22Rv1 (cell line): ENCODE measurements at regions not wholly inside any gene's neighbourhood (a gene's known extent, or its start where the extent isn't known, plus 50 kb on each side); places are given as distances from the start of the nearest gene placed in this dataset.

ENCODE experiments used
- H3K27ac ChIP-seq: fragments of 450-650 bp; 2 replicates; pipeline ENCODE4 v1.5.1; 2017
- ZFX ChIP-seq: fragments of 450-650 bp; IDR thresholded peaks from 2 replicates; pipeline ENCODE4 v1.6.1; 2017; ENCODE audit warnings: antibody characterized with exemption, borderline replicate concordance
- TF ChIP-seq, protein P1 (sequence below): fragments of 450-650 bp; IDR thresholded peaks from 2 replicates; pipeline ENCODE4 v1.5.1; 2017; ENCODE audit warnings: mild to moderate bottlenecking

GRCh38 chr2:120893811-120894584 lies 158.3 kb downstream of the GLI2 start:
- H3K27ac ChIP-seq = no peak overlapping the region
- TF ChIP-seq, protein P1, sequence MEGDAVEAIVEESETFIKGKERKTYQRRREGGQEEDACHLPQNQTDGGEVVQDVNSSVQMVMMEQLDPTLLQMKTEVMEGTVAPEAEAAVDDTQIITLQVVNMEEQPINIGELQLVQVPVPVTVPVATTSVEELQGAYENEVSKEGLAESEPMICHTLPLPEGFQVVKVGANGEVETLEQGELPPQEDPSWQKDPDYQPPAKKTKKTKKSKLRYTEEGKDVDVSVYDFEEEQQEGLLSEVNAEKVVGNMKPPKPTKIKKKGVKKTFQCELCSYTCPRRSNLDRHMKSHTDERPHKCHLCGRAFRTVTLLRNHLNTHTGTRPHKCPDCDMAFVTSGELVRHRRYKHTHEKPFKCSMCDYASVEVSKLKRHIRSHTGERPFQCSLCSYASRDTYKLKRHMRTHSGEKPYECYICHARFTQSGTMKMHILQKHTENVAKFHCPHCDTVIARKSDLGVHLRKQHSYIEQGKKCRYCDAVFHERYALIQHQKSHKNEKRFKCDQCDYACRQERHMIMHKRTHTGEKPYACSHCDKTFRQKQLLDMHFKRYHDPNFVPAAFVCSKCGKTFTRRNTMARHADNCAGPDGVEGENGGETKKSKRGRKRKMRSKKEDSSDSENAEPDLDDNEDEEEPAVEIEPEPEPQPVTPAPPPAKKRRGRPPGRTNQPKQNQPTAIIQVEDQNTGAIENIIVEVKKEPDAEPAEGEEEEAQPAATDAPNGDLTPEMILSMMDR = no peak
- TF ChIP-seq ZFX = no peak

DNA sequence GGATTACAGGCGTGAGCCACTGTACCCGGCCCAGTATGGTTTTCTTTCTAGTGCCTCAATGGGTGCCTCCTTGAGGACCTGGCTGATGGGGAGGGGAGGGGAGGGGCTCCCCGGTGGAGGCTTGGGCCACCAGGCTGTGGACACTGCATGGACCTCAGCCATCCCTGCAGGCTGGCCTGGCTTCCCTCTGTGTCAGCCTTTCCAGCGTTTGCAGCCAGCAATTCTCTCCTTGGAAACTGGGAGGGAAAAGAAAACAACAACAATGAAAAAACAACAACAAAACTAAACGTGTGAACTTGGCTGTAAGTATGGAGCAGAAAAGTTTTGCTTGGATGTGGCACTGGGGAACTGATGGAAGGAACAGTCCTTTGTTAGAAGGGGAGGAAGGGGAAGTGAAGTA lies 159.3 kb downstream of the GLI2 start:
- no peak overlapping the region for H3K27ac ChIP-seq
- TF ChIP-seq, protein P1 = no peak
- TF ChIP-seq ZFX = no peak

- no peak overlapping the region for H3K27ac ChIP-seq
- TF ChIP-seq, protein P1 = no peak
- no peak for TF ChIP-seq ZFX
These were observed 160.5 kb downstream of the GLI2 start for GRCh38 chr2:120896126-120896525.

DNA sequence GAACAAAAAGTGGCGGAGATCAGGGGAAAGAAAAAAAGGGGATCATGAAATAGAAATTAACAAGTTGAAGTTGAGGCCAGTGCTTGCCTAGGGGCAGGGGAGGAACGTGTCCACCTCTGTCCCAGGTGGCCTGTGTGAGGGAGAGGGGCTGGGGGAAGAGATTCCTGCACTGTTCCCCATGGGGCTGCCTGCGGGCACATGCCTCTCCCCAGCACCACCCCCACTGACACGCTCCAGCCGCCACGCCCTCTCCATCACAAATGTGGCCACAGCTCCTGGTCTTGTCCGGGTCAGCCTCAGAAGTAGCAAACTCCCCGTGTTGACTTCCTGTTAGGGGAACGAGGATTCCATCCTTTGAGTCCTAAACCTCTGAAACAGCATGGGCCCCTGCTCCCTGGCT lies 161.2 kb downstream of the GLI2 start:
- no peak overlapping the region for H3K27ac ChIP-seq
- no peak for TF ChIP-seq ZFX
- TF ChIP-seq, protein P1 = no peak

DNA sequence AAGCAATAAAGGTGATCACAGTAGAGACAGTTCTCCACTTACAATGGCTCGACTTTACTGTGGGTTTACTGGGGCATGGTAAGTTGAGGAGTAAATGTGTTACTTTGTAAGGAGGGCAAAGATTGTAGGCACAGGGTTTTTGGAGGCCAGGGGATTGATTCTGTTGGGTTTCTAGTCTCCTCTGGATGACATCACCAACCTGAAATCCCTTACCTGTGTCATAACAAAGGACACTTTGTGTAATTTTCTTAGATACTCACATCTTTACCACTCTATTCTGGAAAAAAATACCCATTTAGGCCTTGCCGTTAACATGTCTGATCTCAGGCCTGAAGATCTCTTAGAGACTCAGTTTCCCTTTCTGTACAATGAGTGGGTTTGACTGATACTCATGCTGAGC lies 161.7 kb downstream of the GLI2 start:
- TF ChIP-seq, protein P1 = no peak
- TF ChIP-seq ZFX = no peak

DNA sequence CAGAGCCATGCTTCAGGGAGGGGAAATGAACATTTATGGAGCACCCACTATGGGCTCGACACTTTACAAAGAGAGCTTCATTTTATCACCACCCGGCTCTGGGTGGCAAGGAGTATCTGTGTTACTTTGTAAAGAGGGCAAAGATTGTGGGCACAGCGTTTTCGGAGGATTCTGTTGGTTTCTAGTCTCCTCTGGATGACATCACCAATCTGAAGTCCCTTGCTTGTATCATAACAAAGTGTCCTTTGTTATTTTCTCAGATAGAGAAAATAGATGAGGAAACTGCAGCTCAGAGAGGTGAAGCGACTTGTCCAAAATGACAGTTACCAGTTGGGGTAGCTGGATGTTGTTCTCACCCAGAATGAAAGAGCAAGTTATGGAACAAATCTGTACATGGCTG lies 162.8 kb downstream of the GLI2 start:
- no peak for TF ChIP-seq ZFX
- TF ChIP-seq, protein P1 = no peak
- H3K27ac ChIP-seq = no peak overlapping the region

More for the DNA sequence above, 161.7 kb downstream of the GLI2 start:
- no peak overlapping the region for H3K27ac ChIP-seq

DNA sequence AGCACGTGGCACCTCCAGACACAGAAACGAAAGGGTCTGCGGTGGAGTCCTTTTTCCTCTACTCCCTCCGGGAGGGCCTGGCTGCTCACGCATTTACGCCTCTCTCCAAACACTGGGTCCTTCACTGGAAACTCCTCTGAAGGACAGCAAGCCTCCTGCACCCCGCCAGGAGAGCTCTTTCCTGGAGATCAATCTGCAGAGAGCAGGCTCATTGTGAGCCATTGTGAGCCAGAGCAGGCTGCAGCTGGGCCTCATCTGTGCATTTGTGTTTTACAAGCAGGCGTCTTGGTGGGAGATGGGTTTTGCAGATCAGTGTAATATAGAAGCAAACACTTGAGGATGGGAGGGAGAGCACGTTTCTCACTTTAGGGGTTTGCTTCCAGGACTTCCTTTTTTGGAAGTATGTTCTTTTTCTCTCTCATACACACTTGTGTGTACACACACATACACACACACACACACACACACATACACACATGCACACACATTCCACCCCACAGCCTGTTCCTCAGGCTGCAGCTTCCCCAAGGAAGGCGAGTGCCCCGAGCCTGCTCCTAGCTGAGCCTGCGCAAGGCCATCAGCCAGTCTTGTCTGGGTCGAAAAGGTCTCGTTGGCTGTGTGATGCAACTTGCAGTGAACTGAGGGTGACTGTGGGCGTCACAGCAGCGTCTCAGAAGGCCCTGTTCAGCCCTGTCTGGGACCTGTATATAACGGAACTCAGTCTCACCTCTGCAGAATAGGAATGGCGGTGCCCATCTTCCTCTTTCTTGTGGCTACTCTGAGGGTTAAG lies 163.5 kb downstream of the GLI2 start:
- TF ChIP-seq ZFX = no peak
- TF ChIP-seq, protein P1 = no peak
- H3K27ac ChIP-seq = no peak overlapping the region
